ENCODE measurements at regions not wholly inside any gene's neighbourhood (a gene's known extent, or its start where the extent isn't known, plus 50 kb on each side); places are given as distances from the start of the nearest gene placed in this dataset.

DNA sequence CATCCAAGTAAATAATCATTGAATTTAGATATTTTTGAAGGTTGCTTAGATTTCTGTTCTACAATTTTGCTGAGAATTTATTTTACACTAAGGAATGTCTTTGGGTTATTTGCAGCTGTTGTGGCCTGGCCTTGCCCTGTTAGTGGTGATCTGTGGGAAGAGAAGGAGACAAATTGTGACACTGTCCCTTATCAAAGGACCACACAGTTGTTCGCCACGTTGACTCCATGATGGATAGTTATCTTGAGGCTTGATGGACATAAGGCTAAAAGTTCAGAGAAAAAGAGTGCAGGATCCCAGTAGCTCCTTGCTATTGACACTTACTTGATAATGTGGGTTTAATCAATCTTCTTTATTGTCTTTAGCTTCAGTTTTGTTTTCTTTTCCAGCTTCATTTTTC, 186.6 kb upstream of the MEF2C start:
- ChIA-PET CTCF (interaction anchor here (1.1 kb wide), 1 partner anchor 14 kb away, joined by 3 read pairs; no protein-coding TSS in a partner anchor), POLR2A (ENCODE audit: unreplicated experiment) (no interaction called here)
- in situ Hi-C loops (cut with MboI; ENCODE audit: low sequenced_read_pairs) (no loop called here), intact Hi-C loops (cut with micrococcal nuclease) (no loop called here), dilution Hi-C loops (cut with HindIII; ENCODE audit: low sequenced_read_pairs, unreplicated experiment) (no loop called here)
- H3K4me3 ChIP-seq (ENCODE audit: insufficient read depth, low read depth, low read length), result no peak overlapping the region
- H4K8ac ChIP-seq (ENCODE audit: low read depth in 2 of 2, low read length in 2 of 2), result no peak overlapping the region
- no TSS peak for BruUV-seq (replicated peaks)
- no peak overlapping the region for H3K4me2 ChIP-seq (ENCODE audit: low read depth, low read length)
- H2AFZ ChIP-seq (replicated peaks; ENCODE audit: low read length, poor library complexity), result no peak overlapping the region
- no peak overlapping the region for H2BK5ac ChIP-seq (ENCODE audit: low read depth, low read length, poor library complexity, severe bottlenecking)
- H3K9me1 ChIP-seq (ENCODE audit: insufficient read depth, low read length), result no peaks in the 10 kb centered on the region
- H2BK15ac ChIP-seq (ENCODE audit: low read depth, low read length), result no peak overlapping the region
- H2AK5ac ChIP-seq (ENCODE audit: low read depth, low read length), result no peak overlapping the region
- no CpG with 5 or more reads among the region's 2 CpGs for WGBS, 2 experiments (ENCODE audit: extremely low coverage in 2 of 2, insufficient read length in 1 of 2)
- H3K9me3 ChIP-seq (ENCODE audit: control insufficient read depth, insufficient read depth, low read length), result no peaks in the 10 kb centered on the region
- H2BK20ac ChIP-seq (ENCODE audit: low read depth, low read length), result no peak overlapping the region
- H3K27me3 ChIP-seq (ENCODE audit: control insufficient read depth, insufficient read depth, low read length), result no peaks in the 10 kb centered on the region
- no peaks in the 10 kb centered on the region for H3K36me3 ChIP-seq (ENCODE audit: control insufficient read depth, insufficient read depth, low read length)
- no peak overlapping the region for H3K9ac ChIP-seq (ENCODE audit: low read depth, low read length)
- H3K4me1 ChIP-seq (ENCODE audit: control insufficient read depth, insufficient read depth, low read length), result no peaks in the 10 kb centered on the region
- H3K18ac ChIP-seq (ENCODE audit: low read depth, low read length), result no peak overlapping the region
- no peak overlapping the region for H3K23ac ChIP-seq (ENCODE audit: low read depth, low read length)
- H3K56ac ChIP-seq (ENCODE audit: extremely low read depth, insufficient read depth, low read length), result no peak overlapping the region
- H3K27ac ChIP-seq (ENCODE audit: insufficient read depth, low read length), result no peak overlapping the region
- H4K91ac ChIP-seq (ENCODE audit: insufficient read depth, low read depth, low read length), result no peak overlapping the region
- no peak overlapping the region for H4K5ac ChIP-seq (ENCODE audit: low read depth, low read length)
- H4K20me1 ChIP-seq (ENCODE audit: insufficient read depth, low read length), result no peaks in the 10 kb centered on the region
- no peaks in the 10 kb centered on the region for H3K79me1 ChIP-seq (ENCODE audit: low read depth in 1 of 2, low read length in 2 of 2)
- H3K4ac ChIP-seq (ENCODE audit: low read depth, low read length), result no peak overlapping the region
- no peak overlapping the region for H2BK120ac ChIP-seq (ENCODE audit: low read depth, low read length)
- H2AK9ac ChIP-seq (replicated peaks; ENCODE audit: low read depth, low read length, poor library complexity), result no peak overlapping the region
- TF ChIP-seq, protein P1, sequence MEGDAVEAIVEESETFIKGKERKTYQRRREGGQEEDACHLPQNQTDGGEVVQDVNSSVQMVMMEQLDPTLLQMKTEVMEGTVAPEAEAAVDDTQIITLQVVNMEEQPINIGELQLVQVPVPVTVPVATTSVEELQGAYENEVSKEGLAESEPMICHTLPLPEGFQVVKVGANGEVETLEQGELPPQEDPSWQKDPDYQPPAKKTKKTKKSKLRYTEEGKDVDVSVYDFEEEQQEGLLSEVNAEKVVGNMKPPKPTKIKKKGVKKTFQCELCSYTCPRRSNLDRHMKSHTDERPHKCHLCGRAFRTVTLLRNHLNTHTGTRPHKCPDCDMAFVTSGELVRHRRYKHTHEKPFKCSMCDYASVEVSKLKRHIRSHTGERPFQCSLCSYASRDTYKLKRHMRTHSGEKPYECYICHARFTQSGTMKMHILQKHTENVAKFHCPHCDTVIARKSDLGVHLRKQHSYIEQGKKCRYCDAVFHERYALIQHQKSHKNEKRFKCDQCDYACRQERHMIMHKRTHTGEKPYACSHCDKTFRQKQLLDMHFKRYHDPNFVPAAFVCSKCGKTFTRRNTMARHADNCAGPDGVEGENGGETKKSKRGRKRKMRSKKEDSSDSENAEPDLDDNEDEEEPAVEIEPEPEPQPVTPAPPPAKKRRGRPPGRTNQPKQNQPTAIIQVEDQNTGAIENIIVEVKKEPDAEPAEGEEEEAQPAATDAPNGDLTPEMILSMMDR (conservative IDR thresholded peaks at IDR 0.05; ENCODE audit: low read depth, low read length), result no peak
- TF ChIP-seq, protein P2, sequence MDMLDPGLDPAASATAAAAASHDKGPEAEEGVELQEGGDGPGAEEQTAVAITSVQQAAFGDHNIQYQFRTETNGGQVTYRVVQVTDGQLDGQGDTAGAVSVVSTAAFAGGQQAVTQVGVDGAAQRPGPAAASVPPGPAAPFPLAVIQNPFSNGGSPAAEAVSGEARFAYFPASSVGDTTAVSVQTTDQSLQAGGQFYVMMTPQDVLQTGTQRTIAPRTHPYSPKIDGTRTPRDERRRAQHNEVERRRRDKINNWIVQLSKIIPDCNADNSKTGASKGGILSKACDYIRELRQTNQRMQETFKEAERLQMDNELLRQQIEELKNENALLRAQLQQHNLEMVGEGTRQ (IDR thresholded peaks at IDR 0.05; ENCODE audit: low read depth, low read length), result no peak
- TF ChIP-seq POLR2A (IDR thresholded peaks at IDR 0.05; ENCODE audit: low read depth, low read length) (no peak), RCOR1 (IDR thresholded peaks at IDR 0.05; ENCODE audit: insufficient replicate concordance, low read length) (no peak), CHD1 (IDR thresholded peaks at IDR 0.05; ENCODE audit: low read depth, low read length) (no peak), MXI1 (IDR thresholded peaks at IDR 0.05; ENCODE audit: borderline replicate concordance, low read depth, low read length) (no peak), MAZ (IDR thresholded peaks at IDR 0.05; ENCODE audit: borderline replicate concordance, low read depth, low read length) (no peak), NFE2L2 (IDR thresholded peaks at IDR 0.05; ENCODE audit: low read depth, low read length) (no peak), SMC3 (IDR thresholded peaks at IDR 0.05; ENCODE audit: low read depth, low read length) (no peak), FOS (IDR thresholded peaks at IDR 0.05; ENCODE audit: low read depth, low read length) (no peak), RFX5 (IDR thresholded peaks at IDR 0.05; ENCODE audit: low read depth, low read length) (no peak), MAFK (IDR thresholded peaks at IDR 0.05; ENCODE audit: low read depth, low read length) (no peak), RAD21 (IDR thresholded peaks at IDR 0.05; ENCODE audit: low read length) (no peak), BHLHE40 (IDR thresholded peaks at IDR 0.05; ENCODE audit: low read depth, low read length) (no peak), CEBPB (IDR thresholded peaks at IDR 0.05; ENCODE audit: low read depth, low read length) (no peak)
- TF ChIP-seq, protein P3, sequence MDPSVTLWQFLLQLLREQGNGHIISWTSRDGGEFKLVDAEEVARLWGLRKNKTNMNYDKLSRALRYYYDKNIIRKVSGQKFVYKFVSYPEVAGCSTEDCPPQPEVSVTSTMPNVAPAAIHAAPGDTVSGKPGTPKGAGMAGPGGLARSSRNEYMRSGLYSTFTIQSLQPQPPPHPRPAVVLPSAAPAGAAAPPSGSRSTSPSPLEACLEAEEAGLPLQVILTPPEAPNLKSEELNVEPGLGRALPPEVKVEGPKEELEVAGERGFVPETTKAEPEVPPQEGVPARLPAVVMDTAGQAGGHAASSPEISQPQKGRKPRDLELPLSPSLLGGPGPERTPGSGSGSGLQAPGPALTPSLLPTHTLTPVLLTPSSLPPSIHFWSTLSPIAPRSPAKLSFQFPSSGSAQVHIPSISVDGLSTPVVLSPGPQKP (IDR thresholded peaks at IDR 0.05; ENCODE audit: borderline replicate concordance, low read depth, low read length), result no peak
- no peak overlapping the region for H3K14ac ChIP-seq (replicated peaks; ENCODE audit: low read depth, low read length)
- ATAC-seq (ENCODE audit: low read depth) (no peak), DNase-seq (no peak)
